Eye (tissue), 1 donor: ENCODE measurements at regions not wholly inside any gene's neighbourhood (a gene's known extent, or its start where the extent isn't known, plus 50 kb on each side); places are given as distances from the start of the nearest gene placed in this dataset.
"Not testable (repeated sequence)": the region's sequence is repeated elsewhere in the genome, so short reads cannot be mapped to it uniquely, and the experiment has no call there.

Source experiments
- DNase-seq: peaks from one replicate; pipeline ENCODE4 v3.0.0-alpha.2; 2015

DNA sequence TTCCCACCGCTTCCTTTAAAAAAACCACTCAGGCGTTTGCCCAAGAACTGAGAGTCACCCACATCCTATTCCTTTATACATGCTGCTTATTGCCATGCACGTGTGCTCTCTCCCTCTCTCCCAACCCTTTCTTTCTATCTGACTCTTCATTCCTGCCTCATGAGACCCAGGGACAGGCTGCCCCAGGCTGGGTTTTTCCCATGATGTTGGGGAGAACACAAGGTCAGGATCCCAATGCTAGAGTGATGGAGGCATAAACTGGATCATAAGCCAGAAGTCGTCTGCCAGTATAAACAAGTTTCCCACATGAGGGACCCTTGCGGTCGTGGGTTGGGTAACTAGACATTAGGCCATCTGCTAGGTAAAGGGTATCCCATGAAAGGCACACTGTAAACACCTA, 64.9 kb downstream of the CD2 start:
- DNase-seq: no peak

DNA sequence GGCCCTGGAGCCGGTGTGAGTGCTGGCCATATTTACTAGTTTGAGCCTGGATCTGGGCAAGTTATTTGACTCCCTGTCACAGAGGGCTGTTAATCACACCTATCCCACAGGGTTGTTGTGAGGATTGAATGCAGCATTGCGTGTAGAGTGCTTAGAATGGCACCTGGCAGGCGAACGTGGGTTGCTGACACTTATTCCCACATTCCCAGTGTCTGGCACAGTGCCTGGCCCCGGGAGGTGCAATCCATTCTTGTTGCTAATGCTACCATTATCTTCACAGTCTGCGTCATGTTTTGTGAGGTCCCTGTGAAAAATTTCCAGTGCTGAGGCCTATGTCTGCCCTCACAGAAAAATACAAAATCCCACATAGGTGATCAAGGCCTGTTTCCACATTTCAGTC, 66.1 kb downstream of the CD2 start:
- no peak for DNase-seq

DNA sequence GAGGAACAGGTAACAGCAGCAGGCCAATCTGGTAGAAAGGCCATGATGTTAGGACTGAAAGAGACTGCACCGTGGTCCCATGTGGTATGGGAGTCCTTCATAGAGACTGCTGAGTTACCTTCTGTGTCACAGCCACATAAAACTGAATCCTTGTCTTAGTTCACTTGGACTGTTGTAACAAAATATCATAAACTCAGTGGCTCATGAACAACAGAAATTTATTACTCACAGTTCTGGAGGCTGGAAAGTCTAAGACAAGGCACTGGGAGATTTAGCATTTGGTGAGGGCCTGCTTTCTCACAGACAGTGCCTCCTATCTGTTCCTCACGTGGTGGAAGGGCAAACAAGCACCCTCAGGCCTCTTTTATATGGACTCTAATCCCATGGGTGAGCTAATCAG, 67.5 kb downstream of the CD2 start:
- no peak for DNase-seq

DNA sequence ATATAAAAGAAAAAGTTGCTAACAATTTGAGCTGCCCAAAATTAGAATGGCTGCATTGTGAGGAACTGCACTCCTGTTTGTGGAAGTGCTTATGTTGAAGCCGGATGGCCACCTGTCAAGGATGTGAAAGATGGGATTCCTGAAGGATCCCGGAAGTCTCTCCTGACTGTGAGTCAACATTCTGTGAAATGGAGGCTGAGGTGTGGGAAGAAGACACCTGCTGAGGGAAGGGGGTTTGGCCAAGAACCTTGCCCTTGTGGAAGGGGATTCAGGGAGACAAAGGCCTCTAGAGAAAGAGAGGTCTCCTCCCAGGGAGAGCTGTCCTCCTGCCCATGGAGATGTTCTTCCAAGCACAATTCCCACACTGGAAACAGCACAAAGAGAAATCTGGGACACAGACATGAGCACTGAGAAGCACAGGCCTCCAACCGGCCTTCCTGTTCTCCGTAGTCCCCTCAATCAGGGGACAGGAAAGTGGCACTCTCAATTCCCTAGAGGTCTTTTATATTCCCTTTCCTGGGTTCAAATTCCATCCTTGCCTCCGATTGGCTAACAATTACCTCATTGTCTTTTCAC, 70.5 kb downstream of the CD2 start:
- DNase-seq: no peak

DNA sequence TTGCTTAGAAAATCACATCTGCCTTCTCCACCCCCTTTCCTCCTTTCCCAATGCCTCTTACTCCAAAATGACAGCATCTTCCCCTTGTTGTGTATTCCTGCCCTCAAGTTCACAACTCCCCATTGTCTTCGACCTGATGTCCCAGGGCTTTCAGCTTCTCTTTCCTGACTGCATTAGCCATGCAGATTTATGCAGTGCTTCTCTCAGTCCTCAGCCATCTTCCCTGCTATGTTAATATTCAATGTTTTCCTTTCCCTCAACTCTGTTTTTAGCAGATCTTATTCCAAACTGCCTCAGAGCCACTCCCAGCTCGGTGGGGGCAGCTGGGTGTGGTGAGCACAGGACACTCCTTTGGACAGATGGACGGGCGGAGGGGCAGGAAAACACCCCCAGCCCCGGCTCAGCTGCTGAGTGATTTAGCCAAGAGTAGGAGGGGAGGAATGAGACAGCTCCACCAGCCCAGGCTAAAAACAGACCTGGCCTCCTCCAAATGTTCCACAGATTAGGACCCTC, 71.0 kb downstream of the CD2 start:
- DNase-seq: peak; percentile 58

DNA sequence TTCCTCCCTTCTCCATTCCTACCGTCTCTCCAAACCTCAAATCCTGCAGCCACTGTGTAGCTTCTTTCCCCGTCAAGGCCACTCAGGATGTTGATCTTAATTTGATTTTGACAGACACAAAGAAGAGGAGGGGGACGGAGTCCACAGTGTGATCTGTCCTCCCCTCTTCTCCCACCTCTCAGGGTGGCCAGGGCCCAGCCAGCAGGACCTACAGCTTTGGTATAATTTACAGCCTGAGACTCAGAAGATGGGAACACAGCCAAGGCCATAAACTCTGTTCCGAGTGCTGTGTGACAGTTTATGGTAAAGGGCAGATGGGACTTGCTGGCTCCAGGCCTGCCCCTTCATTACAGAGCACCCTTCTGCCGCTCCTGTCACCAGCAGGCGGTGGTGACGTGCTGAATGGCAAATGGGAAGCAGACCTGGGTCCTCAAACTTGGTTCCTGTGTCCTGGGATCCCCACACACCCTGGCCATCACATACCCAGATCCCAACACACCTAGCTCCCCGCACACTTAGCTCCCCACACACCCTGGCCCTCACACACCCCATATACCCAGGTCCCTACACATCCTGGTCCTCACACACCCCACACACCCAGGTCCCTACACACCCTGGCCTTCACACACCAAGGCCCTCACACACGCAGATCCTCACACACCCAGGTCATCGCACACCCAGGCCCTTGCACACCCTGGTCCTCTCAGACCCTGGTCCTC, 71.6 kb downstream of the CD2 start:
- no peak for DNase-seq

DNA sequence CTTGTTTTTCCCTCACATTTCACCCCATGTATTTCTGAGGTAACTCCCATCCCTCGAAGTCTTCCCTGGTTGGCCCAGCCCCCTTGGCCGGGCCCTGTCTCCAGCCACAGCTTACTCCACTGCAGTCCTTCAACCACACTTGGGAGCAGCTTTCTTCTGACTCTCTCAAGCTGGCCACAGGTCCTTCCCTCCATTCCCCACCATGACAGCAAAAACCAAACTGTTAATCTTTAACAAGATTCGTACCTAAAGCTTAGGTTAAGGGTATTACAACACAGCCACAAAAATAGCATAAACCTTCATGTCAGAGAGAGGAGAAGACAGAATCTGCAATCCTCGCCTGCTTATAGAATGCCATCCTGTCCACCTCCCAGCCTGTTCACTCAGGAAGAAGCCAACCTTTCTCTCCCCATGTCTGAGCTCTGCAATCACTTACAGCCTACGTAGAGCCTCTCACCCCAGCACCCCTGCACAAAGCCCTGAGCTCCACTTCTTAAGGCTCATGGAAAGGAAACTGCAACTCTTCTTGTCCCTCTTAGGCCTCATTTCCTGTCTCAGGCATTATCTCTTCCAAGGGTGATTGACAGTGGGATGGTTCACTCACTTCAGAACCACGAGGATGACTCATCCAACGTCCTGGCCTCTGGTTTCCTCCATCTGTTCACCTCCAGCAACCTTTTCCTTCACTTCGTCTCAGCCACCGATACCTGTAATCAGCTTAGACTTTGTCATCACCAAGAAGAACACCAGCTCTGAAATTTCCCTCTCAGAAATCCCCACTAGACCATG, 72.8 kb downstream of the CD2 start:
- no peak for DNase-seq

DNA sequence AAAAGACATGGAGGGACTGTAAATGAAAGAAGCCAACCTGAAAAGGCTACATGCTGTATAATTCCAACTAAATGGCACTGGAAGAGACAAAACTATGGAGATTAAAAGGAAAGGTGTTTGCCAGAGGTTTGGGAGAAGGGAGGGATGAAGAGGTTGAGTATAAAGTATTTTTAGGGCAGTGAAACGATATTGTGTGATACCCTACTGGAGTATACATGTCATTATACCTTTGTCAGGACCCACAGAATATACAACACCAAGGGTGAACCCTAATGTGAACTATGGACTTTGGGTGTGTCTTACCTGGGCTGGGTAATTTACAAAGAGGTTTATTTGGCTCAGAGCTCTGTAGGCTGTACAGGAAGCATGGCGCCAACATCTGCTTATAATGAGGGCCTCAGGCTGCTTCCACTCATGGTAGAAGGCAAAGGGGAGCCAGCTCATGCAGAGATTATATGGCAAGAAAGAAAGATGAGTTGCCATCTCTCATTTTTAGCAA, 73.4 kb downstream of the CD2 start:
- DNase-seq: no peak

DNA sequence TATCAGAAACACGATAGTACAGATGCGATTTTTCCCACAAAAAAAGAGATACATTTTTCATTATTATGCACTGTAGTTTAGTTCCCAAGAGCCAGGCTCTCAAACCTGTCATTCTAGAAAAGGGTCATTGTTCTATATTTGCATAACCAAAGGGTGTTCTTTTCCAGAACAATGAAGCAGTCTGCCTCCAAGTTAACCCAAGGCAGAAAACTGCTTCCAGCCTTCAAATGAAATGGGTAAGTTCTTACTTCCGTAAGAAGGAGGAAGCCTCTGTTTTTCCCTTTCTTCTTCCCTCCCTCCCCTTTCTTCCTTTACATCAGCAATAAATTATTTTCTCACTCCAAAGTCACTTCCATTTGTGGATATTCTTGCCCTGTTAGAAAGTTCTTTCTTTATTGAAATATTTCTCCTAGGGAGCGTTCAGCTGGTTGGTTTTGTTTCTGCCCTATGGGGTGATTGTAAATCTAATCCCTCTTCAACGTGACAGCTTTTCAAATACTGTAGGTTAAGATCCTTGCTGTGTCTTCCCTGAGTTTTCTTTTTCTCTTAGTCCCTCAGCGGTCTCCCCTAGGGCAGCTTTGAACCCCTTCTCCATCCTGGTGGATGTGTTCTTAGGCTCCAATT, 77.3 kb upstream of the PTGFRN start:
- no peak for DNase-seq

DNA sequence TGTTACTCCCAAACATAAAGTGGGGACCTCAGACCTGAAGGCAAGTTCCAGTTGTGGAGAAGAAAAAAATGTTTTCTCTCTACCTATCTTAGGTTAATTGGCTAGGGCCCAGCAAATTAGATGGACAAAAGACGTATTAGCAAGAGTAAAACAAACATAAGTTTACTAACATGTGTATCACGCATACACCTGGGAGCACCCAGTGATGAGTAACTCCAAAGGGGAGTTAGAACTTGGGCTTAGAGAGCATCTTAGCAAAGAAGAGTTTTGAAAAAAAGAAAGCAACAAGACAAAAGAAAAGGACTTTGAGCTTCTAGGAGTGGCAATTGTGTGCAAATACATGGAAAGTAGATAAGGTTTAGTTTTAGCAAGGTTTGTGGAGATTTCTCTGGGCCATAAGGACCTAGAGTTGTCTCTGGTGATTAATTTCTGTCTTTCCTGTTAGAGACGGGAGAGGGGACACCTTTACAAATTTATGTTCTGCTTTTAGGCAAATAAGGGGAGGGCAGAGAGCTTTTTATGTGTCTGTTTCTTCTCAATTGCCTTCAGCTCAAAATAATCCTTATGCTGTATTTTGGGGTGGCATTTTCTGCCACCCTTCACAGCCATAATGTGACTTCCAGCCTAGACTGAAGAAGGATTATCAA, 76.7 kb upstream of the PTGFRN start:
- no peak for DNase-seq

DNA sequence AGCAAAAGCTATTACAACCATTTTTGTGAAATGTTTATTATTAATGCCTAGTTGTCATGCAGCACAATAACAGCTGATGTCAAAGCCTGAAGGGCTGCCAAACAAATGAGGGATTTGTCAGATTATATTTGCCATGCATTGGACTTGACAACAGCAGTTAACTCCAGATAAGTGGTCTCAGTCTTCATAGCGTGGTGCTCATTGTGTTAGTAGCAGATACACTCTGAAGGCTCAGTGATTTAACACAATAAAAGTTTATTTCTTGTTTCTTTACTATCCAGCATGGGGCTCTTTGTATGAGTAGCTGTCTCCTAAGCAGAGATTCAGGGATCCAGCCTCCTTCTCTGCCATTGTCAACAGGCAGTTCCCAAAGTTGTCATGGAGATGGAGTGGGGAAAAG, 76.0 kb upstream of the PTGFRN start:
- DNase-seq: peak; percentile 63

DNA sequence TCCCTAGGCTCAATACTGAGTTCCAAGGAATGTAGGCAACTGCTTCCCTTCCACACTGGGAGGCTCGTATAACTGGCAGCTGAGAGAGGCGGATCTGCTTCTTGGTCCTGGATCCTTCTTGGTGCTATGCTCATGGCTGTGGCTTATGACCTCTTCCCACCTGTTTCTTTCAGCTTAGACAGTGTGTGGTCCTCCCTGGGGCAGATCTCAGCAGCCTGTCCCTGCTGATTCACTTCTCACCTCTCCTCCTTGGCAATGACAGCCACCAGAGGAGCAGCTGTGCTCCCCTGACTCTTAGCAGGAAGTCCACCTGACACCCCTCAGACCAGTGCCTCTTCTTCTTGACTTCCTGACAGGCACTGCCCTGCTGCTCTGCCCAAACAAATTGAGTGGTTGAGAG, 75.1 kb upstream of the PTGFRN start:
- no peak for DNase-seq

DNA sequence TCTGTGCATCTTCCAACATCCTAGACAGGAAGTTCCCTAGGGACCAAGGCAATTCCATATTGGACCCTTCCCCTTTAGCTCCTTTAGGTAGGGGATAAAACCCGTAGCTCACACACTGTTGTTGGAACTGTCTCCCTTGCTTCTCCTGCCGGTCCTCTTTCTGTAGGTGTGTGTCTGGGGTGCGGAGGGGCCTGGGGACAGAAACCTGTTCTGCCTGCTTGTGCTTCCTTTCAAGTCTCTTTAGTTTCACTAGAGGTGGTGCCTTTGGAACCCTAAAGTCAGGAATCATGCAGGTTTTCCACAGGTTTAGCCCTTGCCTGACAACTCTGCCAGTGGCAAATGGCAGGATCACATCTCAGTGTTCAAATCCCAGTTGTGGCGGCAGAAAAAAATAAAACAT, 74.6 kb upstream of the PTGFRN start:
- DNase-seq: no peak

DNA sequence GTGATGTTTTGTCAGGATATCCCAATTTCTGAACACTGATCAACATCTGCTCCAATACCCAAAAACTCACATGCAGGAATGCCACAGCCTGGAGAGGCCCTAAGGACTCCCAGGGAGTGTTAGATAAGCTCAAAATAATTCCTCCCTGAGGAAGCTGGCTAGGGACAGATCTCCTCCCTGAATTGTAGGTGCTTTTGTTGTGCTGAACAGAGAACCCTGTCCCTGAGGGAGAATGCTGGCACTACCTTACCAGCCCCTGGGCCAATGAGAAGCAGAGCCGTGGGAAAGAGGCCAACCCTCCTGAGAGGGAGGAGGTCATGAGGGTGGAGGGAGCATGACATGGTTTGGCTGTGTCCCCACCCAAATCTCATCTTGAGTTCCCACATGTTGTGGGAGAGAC, 73.6 kb upstream of the PTGFRN start:
- no peak for DNase-seq

DNA sequence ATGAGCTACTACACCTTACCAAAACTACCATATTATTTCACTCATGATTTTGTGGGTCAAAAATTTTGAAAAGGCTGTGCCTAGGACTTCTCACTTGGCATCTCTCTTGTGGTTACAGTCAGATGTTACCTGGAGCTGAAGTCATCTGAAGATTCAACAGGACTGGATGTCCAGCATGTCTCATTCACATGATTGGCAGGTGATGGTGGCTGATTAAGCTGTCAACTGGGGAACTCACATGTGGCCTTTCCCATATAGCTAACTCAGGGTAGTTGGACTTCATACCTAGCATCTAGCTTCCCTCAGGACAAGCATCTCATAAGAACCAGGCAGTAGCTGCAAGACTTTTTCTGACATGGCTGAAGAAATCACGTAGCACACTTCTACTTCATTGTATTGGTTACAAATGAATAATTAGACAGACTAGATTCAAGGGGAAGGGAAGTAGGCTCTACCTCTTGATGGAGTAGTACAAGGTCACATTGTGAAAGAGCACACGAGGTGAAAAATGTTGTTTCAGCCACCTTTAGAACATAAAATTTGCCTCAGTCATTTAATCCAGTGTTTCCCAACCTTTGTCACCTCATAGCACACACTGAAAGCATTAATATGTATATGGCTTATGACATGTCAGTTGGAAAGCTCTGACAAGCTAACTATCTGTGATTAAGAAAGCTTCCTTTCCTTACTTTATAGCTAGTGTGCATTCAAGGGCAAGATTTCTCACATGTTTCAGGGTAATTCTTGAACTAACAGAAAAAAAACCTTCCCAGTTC, 68.0 kb upstream of the PTGFRN start:
- DNase-seq: no peak

DNA sequence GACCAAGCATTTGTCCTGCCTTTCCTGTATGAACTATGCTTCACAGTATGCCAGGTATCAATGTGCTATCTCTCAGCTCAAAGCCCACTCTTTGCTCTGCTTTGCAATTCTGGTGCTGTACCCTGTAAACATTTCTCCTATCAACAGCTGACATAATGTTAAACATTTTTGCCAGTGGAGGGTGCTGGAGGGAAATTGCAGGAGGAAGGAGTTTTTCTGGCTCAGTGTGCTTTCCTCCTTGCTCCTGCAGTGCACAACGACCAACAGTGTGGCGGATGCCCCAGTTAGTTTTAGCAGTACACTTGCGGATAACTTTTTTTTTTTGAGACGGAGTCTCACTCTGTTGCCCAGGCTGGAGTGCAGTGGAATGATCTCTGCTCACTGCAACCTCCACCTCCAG, 67.1 kb upstream of the PTGFRN start:
- DNase-seq: no peak

DNA sequence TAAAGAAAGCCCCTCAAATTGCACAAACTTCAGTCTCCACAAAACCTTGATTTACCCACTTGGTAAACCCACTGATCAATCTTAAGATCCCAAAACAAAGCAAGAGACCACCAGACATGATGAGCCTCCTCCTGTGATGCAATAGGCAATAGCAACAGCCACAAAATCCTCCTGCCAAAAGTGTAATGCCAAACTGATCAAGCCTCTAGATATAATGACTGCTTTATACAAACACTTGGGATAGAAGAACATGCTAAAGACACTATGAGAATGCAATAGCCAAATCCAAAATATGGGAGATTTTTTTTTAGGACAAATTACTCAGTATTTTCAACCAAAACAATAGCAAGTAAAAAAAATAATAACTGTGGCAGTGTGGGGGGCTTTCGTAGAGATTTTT, 64.9 kb upstream of the PTGFRN start:
- no peak for DNase-seq

DNA sequence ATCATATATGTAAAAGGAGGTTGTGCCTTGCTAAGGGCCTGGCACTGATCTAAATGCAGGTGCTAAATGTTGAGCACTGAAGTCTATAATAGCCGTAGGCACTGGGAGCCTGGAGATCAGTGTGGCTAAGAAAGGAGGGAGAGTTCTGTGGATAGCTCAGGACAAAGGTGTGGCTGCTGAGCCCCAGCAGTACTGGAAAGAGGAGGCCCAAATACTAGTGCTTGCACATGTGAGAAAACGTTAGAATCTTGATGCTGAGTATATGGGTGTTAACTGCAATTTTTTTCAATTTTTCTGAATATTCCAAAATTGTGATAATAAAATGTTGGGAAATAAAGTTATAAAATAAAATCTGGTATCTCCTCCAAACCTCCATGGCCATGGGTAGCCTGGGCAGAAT, 62.5 kb upstream of the PTGFRN start:
- DNase-seq: no peak

DNA sequence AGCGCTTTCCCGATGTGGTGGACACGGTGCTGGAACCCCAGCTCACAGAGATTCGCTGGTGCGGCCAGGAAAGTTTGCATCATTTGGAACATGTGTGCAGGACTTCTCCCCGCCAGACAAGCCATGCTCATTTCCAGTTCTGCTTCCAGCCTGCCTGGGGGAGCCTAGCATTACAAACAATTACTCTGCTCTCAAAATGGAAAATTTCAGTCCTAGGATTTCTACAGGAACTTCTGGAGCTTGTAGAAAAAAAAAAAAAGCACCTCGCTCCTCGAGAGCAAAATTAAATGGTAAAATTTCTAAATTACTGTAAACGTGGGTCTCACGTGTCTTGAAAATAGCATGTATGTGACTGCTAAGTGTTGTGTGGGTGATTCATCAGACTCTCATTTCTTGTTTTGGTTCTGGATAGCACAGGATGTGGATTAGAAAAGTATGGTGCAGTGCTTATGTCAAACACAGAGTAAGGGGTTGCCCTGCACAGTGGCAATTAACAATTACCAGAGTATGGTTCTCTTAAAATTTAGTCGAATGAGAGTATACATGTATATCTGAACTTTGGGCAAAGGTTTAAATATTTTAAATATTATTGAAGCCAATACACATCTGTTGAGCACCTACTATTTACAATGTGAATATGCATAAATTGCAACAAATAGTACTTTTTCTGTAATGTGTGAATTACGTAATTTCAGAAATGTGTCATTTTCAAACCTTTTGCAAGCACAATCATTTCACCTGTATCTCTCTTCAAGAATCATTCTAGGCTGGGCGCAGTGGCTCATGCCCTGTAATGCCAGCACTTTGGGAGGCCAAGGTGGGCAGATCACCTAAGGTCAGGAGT, 61.8 kb upstream of the PTGFRN start:
- DNase-seq: no peak

DNA sequence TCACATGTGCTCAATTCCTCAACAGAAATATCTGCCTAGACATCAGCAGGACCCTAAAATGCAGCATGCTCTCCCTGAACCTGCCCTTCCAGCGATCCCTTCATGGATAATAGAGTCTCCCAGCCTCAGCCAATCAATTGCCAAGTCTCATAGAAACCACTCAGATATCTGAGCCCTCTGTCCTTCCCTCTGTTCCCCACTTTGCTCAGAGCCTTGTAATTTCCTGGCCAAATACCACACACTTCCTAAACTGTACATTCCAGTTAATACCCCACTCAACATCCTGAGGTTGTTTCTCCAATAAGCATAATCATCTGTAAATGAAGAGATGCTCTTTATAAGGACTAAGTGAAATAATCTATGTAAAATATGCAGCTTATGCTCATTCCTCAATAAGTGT, 59.3 kb upstream of the PTGFRN start:
- DNase-seq: no peak

DNA sequence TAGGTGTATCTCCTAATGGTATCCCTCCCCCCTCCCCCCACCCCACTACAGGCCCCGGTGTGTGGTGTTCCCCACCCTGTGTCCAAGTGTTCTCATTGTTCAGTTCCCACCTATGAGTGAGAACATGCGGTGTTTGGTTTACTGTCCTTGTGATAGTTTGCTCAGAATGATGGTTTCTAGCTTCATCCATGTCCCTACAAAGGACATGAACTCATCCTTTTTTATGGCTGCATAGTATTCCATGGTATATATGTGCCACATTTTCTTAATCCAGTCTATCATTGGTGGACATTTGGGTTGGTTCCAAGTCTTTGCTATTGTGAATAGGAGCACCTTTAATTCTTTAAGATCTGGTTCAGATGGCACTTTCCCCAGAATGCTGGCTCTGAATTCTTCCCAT, 58.5 kb upstream of the PTGFRN start:
- DNase-seq: not testable (repeated sequence)
